ENCODE measurements at regions not wholly inside any gene's neighbourhood (a gene's known extent, or its start where the extent isn't known, plus 50 kb on each side); places are given as distances from the start of the nearest gene placed in this dataset.

DNA sequence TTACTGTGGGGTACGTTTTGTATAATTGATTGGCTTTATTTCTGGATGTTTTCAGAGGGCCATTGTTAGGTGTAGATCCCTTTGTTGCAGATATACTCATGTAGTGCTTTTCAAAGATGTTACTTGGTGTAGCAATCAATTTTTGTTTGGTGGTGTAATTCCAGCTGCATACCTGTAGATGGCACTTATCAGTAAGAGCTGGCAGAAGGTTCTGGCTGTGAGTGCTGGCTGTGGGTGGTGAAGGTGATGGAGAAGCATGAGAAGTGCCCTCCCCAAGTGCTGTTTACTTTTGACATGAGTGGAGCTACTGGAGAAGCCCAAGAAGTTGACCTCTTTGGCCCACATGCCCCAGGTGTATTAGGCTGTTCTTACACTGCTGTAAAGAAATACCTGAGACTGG, 1074.9 kb downstream of the FAM181B start:
- no peaks in the 10 kb centered on the region for H3K36me3 Mint-ChIP-seq
- peak in 1 of 5 donors; percentile 0 for DNase-seq
- CTCF ChIA-PET (ENCODE audit: partially characterized antibody) = no interaction called here

DNA sequence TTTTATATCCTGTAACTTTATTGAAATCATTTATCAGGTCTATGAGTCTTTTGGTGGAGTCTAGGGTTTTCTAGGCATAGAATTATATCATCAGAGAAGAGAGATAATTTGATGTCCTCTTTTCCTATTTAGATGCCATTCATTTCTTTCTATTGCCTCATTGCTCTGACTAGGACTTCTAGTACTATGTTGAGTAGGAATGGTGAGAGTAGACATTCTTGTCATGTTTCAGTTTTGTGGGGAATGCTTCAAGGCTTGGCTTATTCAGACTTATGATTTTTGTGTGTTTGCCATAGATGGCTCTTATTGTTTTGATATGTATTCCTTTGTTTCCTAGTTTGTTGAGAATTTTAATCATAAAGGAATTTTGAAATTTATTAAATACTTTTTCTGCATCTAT, 1078.3 kb downstream of the FAM181B start:
- H3K9me3 Mint-ChIP-seq = peaks cover 0 to 11% (median 7%) of the 10 kb centered on the region in 8 donors
- H3K4me3 Mint-ChIP-seq = no peak overlapping the region
- no peaks in the 10 kb centered on the region for H3K4me1 ChIP-seq (ENCODE audit: insufficient read depth, low read length)
- no peaks in the 10 kb centered on the region for H3K36me3 Mint-ChIP-seq
- no peak overlapping the region for H3K4me3 ChIP-seq (ENCODE audit: low read length in 2 of 2)
- ChIA-PET CTCF (ENCODE audit: partially characterized antibody) (no interaction called here), POLR2A (ENCODE audit: partially characterized antibody) (no interaction called here)
- no peak for DNase-seq
- no peaks in the 10 kb centered on the region for H3K4me1 Mint-ChIP-seq
- H3K27ac ChIP-seq (ENCODE audit: low read depth, low read length) = no peak overlapping the region
- H3K36me3 ChIP-seq (ENCODE audit: insufficient read depth, low read length) = no peaks in the 10 kb centered on the region
- no peaks in the 10 kb centered on the region for H3K9me3 ChIP-seq (ENCODE audit: control insufficient read depth in 1 of 2, low read length in 2 of 2)
- intact Hi-C loops (cut with micrococcal nuclease) = no loop called here
- H3K27me3 ChIP-seq (ENCODE audit: insufficient read depth, low read length) = no peaks in the 10 kb centered on the region
- no peak overlapping the region for H3K27ac Mint-ChIP-seq
- H3K27me3 Mint-ChIP-seq = peaks cover 4 to 8% of the 10 kb centered on the region in 2 donors

More for the DNA sequence above, 1074.9 kb downstream of the FAM181B start:
- Mint-ChIP-seq H3K27ac (no peak overlapping the region), H3K27me3 (peaks cover 7 to 16% of the 10 kb centered on the region in 2 donors), H3K4me3 (no peak overlapping the region), H3K4me1 (no peaks in the 10 kb centered on the region), H3K9me3 (peaks cover 0 to 15% (median 8%) of the 10 kb centered on the region in 8 donors)
- Histone ChIP-seq H3K36me3 (ENCODE audit: insufficient read depth, low read length) (no peaks in the 10 kb centered on the region), H3K4me1 (ENCODE audit: insufficient read depth, low read length) (no peaks in the 10 kb centered on the region), H3K4me3 (ENCODE audit: low read length in 2 of 2) (no peak overlapping the region), H3K27ac (ENCODE audit: low read depth, low read length) (no peak overlapping the region), H3K27me3 (ENCODE audit: insufficient read depth, low read length) (no peaks in the 10 kb centered on the region), H3K9me3 (ENCODE audit: control insufficient read depth in 1 of 2, low read length in 2 of 2) (no peaks in the 10 kb centered on the region)
- POLR2A ChIA-PET (ENCODE audit: partially characterized antibody) = no interaction called here
- intact Hi-C loops (cut with micrococcal nuclease) = no loop called here

DNA sequence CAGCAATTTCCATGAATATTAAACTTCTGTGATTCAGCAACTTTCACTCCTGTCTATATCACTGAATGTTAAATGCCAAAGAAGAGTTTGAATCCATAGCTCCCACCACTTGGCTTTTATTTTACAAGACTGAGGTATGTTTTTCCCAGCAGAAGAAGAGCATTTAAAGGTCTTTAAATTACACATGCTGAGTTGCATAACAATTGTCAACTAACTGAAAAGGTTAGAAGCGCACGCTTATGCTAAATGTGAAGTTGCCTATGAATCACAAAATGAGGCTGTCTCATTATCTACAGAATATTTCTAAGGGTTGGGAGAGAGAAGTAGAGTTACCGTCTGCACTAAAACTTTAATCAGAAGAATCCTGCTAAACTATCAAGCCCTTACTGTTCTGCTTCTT, 1086.3 kb downstream of the FAM181B start:
- H3K27ac ChIP-seq (ENCODE audit: low read depth, low read length) = no peak overlapping the region
- H3K9me3 ChIP-seq (ENCODE audit: control insufficient read depth in 1 of 2, low read length in 2 of 2) = no peaks in the 10 kb centered on the region
- no peaks in the 10 kb centered on the region for H3K27me3 ChIP-seq (ENCODE audit: insufficient read depth, low read length)
- Mint-ChIP-seq H3K36me3 (no peaks in the 10 kb centered on the region), H3K27me3 (peaks cover 4 to 5% of the 10 kb centered on the region in 2 donors), H3K27ac (no peak overlapping the region), H3K4me1 (peaks cover 0 to 4% (median 1%) of the 10 kb centered on the region in 4 donors), H3K4me3 (no peak overlapping the region), H3K9me3 (no peaks in the 10 kb centered on the region)
- no peaks in the 10 kb centered on the region for H3K36me3 ChIP-seq (ENCODE audit: insufficient read depth, low read length)
- CTCF ChIA-PET (ENCODE audit: partially characterized antibody) = no interaction called here
- POLR2A ChIA-PET (ENCODE audit: partially characterized antibody) = no interaction called here
- no peaks in the 10 kb centered on the region for H3K4me1 ChIP-seq (ENCODE audit: insufficient read depth, low read length)
- intact Hi-C loops (cut with micrococcal nuclease) = no loop called here
- H3K4me3 ChIP-seq (ENCODE audit: low read length in 2 of 2) = no peak overlapping the region
- DNase-seq = no peak

DNA sequence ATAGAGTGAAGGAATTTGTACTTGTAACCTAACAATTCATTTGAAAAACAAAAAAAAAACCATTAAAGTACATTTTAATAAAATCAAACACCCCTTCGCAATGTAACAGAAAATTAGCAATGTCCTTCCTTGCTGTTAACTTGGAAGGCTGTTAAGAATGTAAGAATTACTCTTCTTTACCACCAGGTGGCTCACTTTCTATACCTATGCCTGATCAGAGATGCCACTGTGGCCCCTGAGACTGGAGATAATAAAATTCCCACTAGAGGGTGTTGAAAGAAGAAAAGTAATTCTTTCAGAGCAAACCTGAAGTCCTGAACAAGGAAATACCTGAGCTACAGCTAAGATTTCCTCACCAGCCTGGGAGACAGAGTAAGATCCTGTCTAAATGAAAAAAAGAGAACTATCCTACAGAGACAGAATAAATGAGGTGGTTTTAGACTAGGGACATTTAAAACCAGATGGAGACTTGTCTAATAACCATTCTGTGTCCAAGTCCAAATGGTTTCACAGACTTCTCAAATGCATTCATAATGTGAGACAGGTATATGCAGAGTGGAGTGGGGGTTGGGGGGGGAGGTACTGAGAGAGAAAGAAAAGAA, 1089.3 kb downstream of the FAM181B start:
- peak in 4 of 5 donors; percentile 28 to 36 (median 35) for DNase-seq
- H3K36me3 ChIP-seq (ENCODE audit: insufficient read depth, low read length) = no peaks in the 10 kb centered on the region
- no peak overlapping the region for H3K4me3 ChIP-seq (ENCODE audit: low read length in 2 of 2)
- no peaks in the 10 kb centered on the region for H3K9me3 Mint-ChIP-seq
- intact Hi-C loops (cut with micrococcal nuclease) = loop anchor here (1.0 to 2.0 kb wide), 5 partner anchors 319 to 1058 kb away; no protein-coding TSS in a partner anchor
- H3K36me3 Mint-ChIP-seq = no peaks in the 10 kb centered on the region
- no peaks in the 10 kb centered on the region for H3K4me1 ChIP-seq (ENCODE audit: insufficient read depth, low read length)
- no peak overlapping the region for H3K4me3 Mint-ChIP-seq
- ChIA-PET POLR2A (ENCODE audit: partially characterized antibody) (no interaction called here), CTCF (ENCODE audit: partially characterized antibody) (interaction anchor here (0.9 to 2.3 kb wide), 5 partner anchors 8 to 1052 kb away, joined by 3 to 7 read pairs (median 4); no protein-coding TSS in a partner anchor)
- H3K9me3 ChIP-seq (ENCODE audit: control insufficient read depth in 1 of 2, low read length in 2 of 2) = no peaks in the 10 kb centered on the region
- H3K27ac Mint-ChIP-seq = no peak overlapping the region
- no peak overlapping the region for H3K27ac ChIP-seq (ENCODE audit: low read depth, low read length)
- H3K27me3 Mint-ChIP-seq = peaks cover 4 to 5% of the 10 kb centered on the region in 2 donors
- no peaks in the 10 kb centered on the region for H3K27me3 ChIP-seq (ENCODE audit: insufficient read depth, low read length)
- H3K4me1 Mint-ChIP-seq = peaks cover 0 to 4% (median 1%) of the 10 kb centered on the region in 4 donors

DNA sequence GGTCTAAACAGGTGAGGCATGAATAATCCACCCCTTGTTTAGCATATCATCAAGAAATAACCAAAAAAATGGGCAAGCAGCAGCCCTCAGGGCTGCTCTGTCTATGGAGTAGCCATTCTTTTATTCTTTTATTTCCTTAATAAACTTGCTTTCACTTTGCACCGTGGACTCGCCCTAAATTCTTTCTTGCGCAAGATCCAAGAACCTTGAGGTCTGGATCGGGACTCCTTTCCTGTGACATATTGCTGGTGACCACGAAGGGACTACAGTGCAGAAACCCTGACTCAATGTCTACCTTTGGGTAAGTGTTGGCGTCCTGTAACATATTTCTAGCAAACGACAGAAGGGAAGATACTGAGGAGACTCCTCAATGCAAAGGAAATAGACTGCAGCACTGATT, 1099.2 kb downstream of the FAM181B start:
- intact Hi-C loops (cut with micrococcal nuclease) = no loop called here
- Mint-ChIP-seq H3K4me1 (no peaks in the 10 kb centered on the region), H3K9me3 (no peaks in the 10 kb centered on the region), H3K4me3 (no peak overlapping the region), H3K27ac (no peak overlapping the region), H3K36me3 (no peaks in the 10 kb centered on the region), H3K27me3 (peaks cover 1 to 2% of the 10 kb centered on the region in 2 donors)
- Histone ChIP-seq H3K9me3 (ENCODE audit: control insufficient read depth in 1 of 2, low read length in 2 of 2) (no peaks in the 10 kb centered on the region), H3K4me1 (ENCODE audit: insufficient read depth, low read length) (no peaks in the 10 kb centered on the region), H3K36me3 (ENCODE audit: insufficient read depth, low read length) (no peaks in the 10 kb centered on the region), H3K4me3 (ENCODE audit: low read length in 2 of 2) (no peak overlapping the region), H3K27ac (ENCODE audit: low read depth, low read length) (no peak overlapping the region), H3K27me3 (ENCODE audit: insufficient read depth, low read length) (no peaks in the 10 kb centered on the region)
- ChIA-PET POLR2A (ENCODE audit: partially characterized antibody) (no interaction called here), CTCF (ENCODE audit: partially characterized antibody) (no interaction called here)
- no peak for DNase-seq

DNA sequence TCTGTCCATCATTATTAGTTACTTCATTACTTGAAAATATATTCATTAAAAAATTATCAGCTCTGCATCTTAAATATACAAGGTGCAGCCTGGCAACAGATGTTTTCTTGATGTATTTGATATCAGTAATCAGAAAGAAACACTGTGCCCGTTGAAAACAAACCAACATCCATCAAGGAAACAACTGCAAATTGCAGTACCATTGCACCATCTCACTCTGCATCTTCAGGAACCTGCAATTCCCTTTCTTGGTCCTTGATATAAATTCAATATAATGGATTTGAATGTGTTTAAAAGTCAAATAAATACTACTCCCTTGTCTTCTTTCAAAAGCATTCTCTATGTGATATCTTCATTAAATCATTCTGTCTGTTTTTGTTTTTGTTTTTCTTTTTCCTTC, 1131.2 kb downstream of the FAM181B start:
- H3K27me3 Mint-ChIP-seq = no peaks in the 10 kb centered on the region
- Histone ChIP-seq H3K4me1 (ENCODE audit: insufficient read depth, low read length) (no peaks in the 10 kb centered on the region), H3K4me3 (ENCODE audit: low read length in 2 of 2) (no peak overlapping the region), H3K27me3 (ENCODE audit: insufficient read depth, low read length) (no peaks in the 10 kb centered on the region), H3K27ac (ENCODE audit: low read depth, low read length) (no peak overlapping the region), H3K9me3 (ENCODE audit: control insufficient read depth in 1 of 2, low read length in 2 of 2) (no peaks in the 10 kb centered on the region), H3K36me3 (ENCODE audit: insufficient read depth, low read length) (no peaks in the 10 kb centered on the region)
- CTCF ChIA-PET (ENCODE audit: partially characterized antibody) = no interaction called here
- no peak overlapping the region for H3K4me3 Mint-ChIP-seq
- H3K27ac Mint-ChIP-seq = no peak overlapping the region
- no peak for DNase-seq
- H3K9me3 Mint-ChIP-seq = peaks cover 0 to 5% (median 0%) of the 10 kb centered on the region in 8 donors
- H3K36me3 Mint-ChIP-seq = no peaks in the 10 kb centered on the region
- POLR2A ChIA-PET (ENCODE audit: partially characterized antibody) = no interaction called here
- intact Hi-C loops (cut with micrococcal nuclease) = no loop called here
- H3K4me1 Mint-ChIP-seq = no peaks in the 10 kb centered on the region

DNA sequence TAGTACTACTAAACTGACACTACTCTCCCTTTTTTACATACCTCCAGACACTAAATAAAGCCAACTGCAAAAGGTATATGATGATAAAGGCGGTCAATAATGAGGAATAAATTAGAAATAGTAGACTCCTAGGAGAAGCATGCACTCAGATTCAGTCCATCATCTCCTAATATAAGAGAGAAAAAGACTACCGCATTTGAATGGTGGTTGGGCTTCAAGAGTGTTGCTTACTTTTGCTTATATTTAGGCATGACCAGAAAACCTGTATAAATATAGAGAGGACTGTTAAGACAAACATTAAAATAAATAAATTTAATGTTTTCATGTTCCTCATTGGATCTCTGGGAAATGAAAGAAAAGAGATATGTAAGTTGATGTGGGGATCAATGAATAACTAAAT, 1137.0 kb downstream of the FAM181B start:
- no peaks in the 10 kb centered on the region for H3K27me3 Mint-ChIP-seq
- ChIA-PET POLR2A (ENCODE audit: partially characterized antibody) (no interaction called here), CTCF (ENCODE audit: partially characterized antibody) (no interaction called here)

More for the DNA sequence above, 1137.0 kb downstream of the FAM181B start:
- Histone ChIP-seq H3K4me3 (ENCODE audit: low read length in 2 of 2) (no peak overlapping the region), H3K4me1 (ENCODE audit: insufficient read depth, low read length) (no peaks in the 10 kb centered on the region), H3K27me3 (ENCODE audit: insufficient read depth, low read length) (no peaks in the 10 kb centered on the region), H3K36me3 (ENCODE audit: insufficient read depth, low read length) (no peaks in the 10 kb centered on the region), H3K9me3 (ENCODE audit: control insufficient read depth in 1 of 2, low read length in 2 of 2) (no peaks in the 10 kb centered on the region), H3K27ac (ENCODE audit: low read depth, low read length) (no peak overlapping the region)
- peaks cover 0 to 5% (median 0%) of the 10 kb centered on the region in 8 donors for H3K9me3 Mint-ChIP-seq
- H3K4me3 Mint-ChIP-seq = no peak overlapping the region
- intact Hi-C loops (cut with micrococcal nuclease) = no loop called here
- H3K27ac Mint-ChIP-seq = no peak overlapping the region
- no peak for DNase-seq
- no peaks in the 10 kb centered on the region for H3K4me1 Mint-ChIP-seq
- H3K36me3 Mint-ChIP-seq = no peaks in the 10 kb centered on the region

Data from CD4-positive, alpha-beta memory T cell (primary cell).